ENCODE measurements at regions not wholly inside any gene's neighbourhood (a gene's known extent, or its start where the extent isn't known, plus 50 kb on each side); places are given as distances from the start of the nearest gene placed in this dataset.

DNA sequence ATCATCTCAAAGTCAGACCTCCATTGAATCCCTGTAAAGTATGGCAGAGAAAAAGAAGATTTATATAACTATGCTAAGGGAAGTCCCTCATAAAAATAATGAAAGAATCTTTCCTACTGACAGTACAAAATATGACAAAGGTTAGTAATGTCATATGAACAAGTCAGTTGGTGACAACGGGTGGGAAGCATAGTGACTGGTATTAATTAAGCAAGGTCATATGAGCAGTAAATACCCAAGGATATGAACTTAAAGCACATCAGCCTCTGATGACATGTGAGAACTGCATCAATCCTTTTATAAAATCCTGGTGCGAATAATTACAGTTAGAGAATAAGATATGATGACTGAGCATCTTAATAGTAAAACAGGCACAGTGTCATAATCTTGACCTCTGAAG is 364.8 kb upstream of the GALNTL6 start:
- TF ChIP-seq TAF1 (IDR thresholded peaks at IDR 0.05; ENCODE audit: low read depth, low read length) (no peak), POLR2AphosphoS5 (IDR thresholded peaks at IDR 0.05; ENCODE audit: low read depth, low read length) (no peak), POLR2A (IDR thresholded peaks at IDR 0.05; ENCODE audit: low read depth, low read length) (no peak), SPI1 (IDR thresholded peaks at IDR 0.05; ENCODE audit: low read depth, low read length) (no peak), PAX5 (IDR thresholded peaks at IDR 0.05; ENCODE audit: insufficient read depth, low read length, severe bottlenecking) (no peak), POU2F2 (IDR thresholded peaks at IDR 0.05; ENCODE audit: low read depth, low read length) (no peak)

All from GM12891 (cell line).